GM21367 (cell line): ENCODE measurements at regions not wholly inside any gene's neighbourhood (a gene's known extent, or its start where the extent isn't known, plus 50 kb on each side); places are given as distances from the start of the nearest gene placed in this dataset.
"Not testable (repeated sequence)": the region's sequence is repeated elsewhere in the genome, so short reads cannot be mapped to it uniquely, and the experiment has no call there.

Experiments
- ATAC-seq: cut with Tn5 transposase; IDR thresholded peaks from one replicate; pipeline ENCODE4 v1.9.1; 2021; ENCODE audit not compliant: unreplicated experiment

DNA sequence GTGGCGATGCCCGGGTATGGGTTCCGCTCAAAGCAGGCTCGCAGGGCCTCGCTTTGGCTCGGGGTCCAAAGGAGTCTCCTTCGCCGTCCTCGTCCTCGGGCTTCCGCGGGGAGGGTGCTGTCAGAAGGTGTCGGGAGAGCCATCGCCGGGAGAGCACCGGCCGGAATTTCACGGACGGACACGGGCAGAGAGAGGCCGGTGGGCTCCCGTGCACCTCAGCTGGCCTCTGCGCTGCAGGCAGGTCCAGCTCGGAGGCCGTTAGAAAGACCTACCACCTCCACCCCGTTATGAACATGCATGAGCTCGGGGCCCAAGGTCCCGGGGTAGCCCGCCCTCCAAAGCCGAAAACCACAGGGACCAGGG lies 1846.0 kb upstream of the DEFB115 start:
- ATAC-seq: not testable (repeated sequence)

DNA sequence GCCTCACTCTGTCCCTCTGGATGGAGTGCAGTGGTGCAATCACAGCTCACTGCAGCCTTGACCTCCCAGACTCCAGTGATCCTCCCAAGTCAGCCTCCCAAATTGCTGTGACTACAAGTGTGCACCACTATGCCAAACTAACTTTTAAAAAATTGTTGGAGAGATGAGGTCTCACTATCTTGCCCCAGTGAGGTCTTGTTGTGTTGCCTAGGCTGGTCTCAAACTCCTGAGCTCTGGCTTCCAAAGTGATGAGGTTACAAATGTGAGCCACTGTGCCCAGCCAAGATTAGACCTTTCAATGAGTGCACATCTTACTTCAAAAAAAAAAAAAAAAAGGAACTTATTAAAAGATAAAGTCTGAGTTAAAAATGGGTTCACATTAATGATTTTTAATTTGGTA lies 1838.1 kb upstream of the DEFB115 start:
- ATAC-seq: no peak

DNA sequence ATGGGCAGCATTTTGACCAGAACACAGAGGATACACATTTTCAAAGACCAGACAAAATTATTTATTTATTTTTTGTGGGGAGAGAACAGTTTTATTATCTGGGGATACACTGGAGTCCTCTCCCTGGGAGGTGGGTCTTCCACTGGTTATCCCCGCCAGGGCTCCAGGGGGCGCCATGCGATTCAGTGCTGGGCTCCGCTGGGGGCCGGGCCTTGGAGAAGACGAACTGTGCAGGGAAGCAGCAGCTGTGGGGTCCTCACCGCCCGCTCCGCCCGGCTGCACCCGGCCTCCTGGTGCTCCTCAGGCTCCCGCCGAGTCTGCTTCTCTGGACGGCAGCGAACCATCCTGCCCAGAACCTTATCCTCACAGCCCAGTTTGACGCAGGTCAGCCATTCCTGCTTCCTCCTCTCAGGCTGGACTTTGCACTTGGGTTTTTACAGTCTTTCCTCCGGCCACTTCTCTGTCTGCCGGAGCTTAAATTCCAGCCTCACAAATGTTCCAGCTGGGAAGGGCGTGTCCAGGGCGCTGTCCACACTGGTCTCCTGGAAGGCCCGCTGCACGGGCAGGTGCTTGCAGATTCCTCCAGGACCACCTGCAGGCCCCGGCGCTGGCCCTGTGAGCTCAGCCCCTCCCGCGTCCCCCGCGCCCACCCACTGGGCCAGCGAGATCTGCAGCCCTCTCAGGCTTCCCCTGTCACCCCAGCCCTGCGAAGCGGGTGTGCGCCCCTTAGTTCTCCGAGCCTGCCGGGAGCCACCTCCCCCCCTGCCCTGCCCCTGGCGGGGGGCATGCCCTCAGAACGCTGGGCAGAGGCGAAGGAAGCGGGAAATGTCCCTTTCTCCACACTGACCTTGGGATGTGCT lies 1830.0 kb upstream of the DEFB115 start:
- no peak for ATAC-seq

- no peak for ATAC-seq
Measured at GRCh38 chr20:29430531-29430930, 1826.9 kb upstream of the DEFB115 start.

DNA sequence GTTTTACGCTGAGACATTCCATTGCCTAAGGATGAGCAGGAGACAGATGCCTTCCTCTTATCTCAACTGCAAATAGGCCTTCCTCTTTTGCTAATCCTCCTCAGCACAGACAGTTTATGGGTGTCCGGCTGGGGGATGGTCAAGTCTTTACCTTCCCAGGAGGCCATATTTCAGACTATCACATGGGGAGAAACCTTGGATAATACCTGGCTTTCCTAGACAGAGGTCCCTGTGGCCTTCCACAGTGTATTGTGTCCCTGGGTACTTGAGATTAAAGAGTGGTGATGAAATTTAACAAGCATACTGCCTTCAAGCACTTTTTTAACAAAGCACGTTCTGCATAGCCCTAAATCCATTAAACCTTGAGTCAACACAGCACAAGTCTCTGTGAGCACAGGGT lies 1816.7 kb upstream of the DEFB115 start:
- ATAC-seq: not testable (repeated sequence)

DNA sequence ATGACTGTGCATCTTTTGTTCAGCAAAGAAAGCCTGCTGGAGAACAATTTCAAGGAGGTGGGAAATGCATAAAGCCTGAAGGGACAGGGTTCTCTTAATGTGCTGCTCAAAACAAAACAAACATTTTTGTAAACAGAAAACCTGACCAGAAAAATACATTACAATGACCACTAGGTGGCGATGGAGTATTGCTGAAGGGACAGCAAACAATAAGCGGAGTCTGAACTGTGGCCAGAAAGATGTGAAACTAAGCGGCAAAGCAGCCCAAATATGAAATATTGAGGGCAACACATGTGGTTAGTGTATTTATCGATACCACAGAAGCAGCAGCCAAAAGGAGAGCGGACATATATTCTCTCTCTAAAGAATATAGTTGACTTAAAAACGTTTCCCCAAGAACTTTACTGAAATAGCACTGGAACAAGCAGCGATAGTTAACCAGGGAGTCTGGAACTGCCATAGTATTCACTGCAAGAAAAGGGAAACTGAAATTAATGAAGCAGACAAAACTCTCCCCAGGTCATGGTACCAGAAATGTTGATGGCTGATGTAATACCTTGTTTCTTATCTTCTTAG lies 1814.2 kb upstream of the DEFB115 start:
- not testable (repeated sequence) for ATAC-seq

DNA sequence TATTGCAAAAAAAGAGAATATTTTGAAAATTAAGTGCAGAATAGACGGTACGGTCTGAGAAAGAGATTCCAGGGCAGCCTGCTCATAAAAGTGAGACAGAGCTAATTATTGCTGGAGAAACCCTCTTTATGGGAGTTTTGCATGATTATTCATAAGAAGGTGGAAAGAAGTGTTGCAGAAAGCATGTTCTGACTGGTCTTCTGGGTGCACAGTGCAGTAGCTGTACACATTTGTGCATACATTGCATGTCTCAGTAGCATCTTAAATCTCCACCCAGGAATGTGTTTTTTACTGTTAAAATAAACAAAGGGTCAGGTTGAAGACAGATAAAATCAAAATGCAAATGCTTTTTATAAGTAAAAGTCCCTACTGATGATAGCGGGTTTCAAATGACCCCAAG lies 1813.6 kb upstream of the DEFB115 start:
- ATAC-seq: peak; percentile 77

- ATAC-seq: peak; percentile 94
Measured at GRCh38 chr20:29445050-29445907, 1812.2 kb upstream of the DEFB115 start.

DNA sequence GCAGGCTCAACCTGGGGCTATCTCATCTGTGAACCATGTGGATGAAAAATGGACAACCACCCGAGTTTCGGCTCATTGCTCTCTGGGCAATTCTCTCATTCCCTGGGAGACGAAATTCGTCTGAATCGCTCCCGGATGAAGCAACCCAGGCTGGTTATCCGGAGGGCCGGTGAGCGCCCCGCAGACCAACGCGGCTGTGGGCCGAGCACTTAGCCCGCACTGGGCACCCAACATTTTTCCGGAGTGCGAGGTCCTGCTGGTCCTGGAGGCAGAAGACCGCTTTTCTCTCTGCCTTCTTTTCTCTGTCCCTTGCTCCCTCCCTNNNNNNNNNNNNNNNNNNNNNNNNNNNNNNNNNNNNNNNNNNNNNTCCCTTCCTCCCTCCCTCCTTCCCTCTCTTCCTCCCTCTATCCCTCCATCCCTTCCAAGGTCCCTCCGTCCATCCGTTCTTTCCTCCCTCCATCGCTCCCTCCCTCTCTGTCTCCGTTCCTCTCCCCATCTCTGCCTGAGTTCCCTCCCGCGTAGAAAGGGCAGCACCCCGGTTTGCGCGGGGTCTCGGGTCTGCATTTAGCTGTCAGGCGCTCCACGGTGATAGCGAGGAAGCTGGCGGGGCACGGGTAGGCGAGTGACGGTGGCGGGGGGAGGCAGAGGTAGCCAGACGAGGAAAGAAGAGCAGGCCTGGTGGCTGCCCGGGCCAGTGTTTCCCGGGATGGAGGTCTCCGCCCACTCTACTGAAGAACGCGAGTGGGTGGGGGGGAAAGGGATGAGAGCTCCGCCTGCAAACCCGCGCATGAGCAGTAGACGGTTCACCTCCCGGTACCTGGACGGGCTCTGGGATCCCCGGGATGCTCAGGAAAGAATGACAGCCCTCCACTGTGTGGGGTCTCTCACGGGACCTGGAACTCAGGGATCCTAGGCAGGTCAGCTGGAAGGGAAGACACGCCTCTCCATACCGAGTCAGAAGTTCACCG lies 1809.7 kb upstream of the DEFB115 start:
- not testable (repeated sequence) for ATAC-seq

GRCh38 chr20:29448806-29449470 lies 1808.5 kb upstream of the DEFB115 start:
- no peak for ATAC-seq

DNA sequence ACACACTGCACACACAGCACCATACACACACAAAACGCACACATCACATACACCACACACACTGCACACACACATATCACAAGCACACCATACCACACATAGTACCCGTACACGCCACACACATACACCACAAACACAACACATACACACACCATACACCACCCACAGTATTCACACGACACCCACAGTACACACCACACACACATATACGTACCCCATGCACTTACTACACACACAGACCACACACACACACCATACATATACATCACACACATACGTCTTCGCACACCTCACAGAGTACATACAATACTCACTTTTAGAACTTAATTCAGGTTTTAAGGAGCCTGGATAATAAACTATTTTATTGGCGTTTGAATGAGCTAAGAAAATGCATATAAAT lies 1805.3 kb upstream of the DEFB115 start:
- ATAC-seq: no peak

GRCh38 chr20:29456987-29457693 lies 1800.3 kb upstream of the DEFB115 start:
- ATAC-seq: not testable (repeated sequence)

DNA sequence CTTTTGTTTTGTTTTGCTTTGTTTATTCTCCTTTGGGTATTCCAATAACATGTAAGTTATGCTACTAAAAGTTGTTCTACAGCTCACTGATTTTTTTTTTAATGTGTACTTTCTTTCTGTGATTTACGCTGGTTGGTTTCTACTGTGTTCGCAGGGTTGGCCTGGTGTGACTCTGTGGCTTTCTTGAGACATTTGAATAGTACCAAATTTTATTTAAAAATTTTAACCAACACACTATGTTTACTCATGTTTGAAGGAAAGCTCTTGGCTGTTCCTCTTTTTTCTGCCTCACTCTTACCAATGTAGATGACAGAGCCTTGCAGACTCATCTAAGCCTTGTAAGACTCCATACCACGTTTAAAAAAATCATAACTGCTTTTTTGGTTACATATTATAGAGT lies 1784.9 kb upstream of the DEFB115 start:
- no peak for ATAC-seq

- not testable (repeated sequence) for ATAC-seq
Measured at GRCh38 chr20:29492840-29493239, 1764.6 kb upstream of the DEFB115 start.

DNA sequence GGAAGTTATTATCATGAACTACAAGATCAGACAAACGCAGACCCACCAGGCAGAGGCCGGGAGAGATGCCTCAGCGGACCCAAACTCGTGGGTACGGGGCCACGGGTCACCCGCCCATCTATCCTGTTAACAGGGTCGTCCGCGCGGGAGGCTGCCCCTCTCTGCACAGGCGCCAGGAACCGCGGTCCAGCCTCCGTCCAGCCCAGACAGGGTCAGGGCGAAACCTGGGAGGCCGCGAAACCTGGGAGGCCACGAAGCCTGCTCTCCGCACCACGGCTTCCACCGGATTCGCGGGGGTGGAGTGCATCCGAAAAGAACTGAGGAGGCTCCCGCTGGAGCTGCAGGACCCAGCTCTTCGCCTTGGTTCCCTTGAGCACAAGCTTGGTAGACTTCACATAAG lies 1760.7 kb upstream of the DEFB115 start:
- ATAC-seq: not testable (repeated sequence)

DNA sequence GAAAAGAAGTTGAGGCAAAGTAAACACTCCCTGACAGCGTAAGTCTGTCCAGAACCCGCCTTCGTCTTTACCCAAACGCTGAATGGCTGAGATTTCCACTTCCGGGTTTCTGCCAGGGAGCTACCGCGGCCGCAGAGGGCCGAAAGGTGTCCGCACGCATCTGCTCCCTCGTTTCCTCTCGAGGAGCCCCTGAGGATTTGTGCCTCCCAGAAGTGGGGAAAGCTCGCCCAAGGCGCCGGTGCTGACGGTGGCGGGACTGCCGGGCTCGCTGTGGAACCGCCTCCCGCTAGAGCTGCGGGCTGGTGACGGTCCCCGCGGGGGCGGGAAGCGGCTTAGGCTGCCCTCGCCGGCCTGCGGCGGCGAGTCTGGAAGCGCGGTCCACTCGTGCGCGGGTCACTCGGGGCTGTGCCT lies 1760.2 kb upstream of the DEFB115 start:
- no peak for ATAC-seq

- not testable (repeated sequence) for ATAC-seq
Measured at GRCh38 chr20:29497684-29498083, 1759.8 kb upstream of the DEFB115 start.

DNA sequence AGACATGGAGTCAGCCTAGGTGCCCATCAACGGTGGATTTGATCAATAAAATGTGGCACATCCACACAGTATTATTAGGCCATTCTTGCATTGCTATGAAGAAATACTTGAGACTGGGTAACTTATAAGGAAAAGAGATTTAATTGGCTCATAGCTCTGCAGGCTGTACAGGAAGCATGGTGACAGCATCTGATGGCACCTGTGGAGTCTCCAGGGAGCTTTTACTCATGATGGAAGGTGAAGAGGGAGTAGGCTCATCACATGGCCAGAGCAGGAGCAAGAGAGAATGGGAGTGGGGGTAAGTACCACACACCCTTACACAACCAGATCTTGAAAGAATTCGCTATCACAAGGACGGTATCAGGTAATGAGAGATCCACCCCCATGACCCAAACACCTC lies 1756.7 kb upstream of the DEFB115 start:
- not testable (repeated sequence) for ATAC-seq

DNA sequence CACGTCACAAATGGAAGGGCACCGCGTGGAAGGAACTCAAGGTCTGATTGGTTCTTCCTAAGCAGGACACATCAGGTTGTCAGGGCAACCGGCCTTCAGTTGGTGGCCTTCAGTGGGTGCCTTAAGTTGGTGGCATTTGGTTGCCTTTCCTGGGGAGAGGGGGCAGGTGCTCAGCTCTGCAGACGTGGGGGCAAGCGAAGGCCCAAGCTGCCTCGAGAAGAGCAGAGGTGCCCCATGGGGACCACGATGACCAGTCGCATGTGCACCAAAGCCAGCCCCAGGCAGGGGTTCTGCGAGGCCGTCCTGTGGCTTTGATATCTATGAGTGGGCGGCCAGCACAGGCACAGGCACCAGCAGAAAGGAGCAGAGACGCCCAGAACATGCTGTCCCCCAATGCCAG lies 1742.8 kb upstream of the DEFB115 start:
- ATAC-seq: not testable (repeated sequence)
